ENCODE measurements at regions not wholly inside any gene's neighbourhood (a gene's known extent, or its start where the extent isn't known, plus 50 kb on each side); places are given as distances from the start of the nearest gene placed in this dataset.

DNA sequence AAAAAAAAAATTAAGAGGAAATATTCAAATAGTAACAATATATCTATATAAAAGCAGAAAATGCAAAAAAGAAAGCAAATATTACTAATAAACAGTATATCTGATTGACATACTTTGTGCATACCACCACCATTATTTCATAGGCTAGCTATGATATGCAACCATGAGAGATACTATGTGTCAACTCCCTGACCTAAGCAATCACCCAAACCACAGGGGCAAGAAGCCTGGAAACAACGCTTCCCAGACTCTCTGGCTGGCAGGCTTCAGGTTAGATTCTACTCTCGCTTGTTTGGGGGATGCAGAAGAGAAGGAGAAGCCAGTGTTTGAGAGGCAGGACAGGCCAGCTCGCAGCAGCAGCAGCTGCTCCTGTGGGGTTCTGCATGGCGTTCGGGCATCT lies 169.3 kb upstream of the TPM1 start:
- H3K27ac ChIP-seq = no peak overlapping the region
- no peak for TF ChIP-seq CTCF (IDR thresholded peaks at IDR 0.05)
- no peak for TF ChIP-seq ZFX (IDR thresholded peaks at IDR 0.05; ENCODE audit: borderline replicate concordance)

DNA sequence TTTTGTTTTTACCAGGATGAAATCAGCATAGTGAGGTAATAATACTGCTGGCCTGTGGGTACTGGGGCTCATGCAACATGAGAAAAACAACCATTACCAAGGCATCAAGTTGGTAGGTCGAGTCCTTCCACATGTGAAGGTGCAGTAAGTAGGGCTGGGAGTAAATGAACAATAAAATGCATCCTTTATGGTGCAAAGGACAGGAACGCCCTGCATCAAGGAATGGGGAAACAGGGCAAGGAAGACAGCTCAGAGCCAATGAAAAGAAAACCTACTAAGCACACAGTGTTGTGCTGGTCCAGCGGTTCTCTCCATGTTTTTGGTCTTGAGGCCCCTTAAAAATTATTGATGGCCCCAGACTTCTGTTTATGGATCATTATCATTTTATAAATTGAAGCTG lies 168.5 kb upstream of the TPM1 start:
- no peak for TF ChIP-seq CTCF (IDR thresholded peaks at IDR 0.05)
- no peak for TF ChIP-seq ZFX (IDR thresholded peaks at IDR 0.05; ENCODE audit: borderline replicate concordance)
- H3K27ac ChIP-seq = no peak overlapping the region

GRCh38 chr15:62874959-62875625 lies 167.5 kb upstream of the TPM1 start:
- TF ChIP-seq CTCF (IDR thresholded peaks at IDR 0.05) = no peak
- TF ChIP-seq ZFX (IDR thresholded peaks at IDR 0.05; ENCODE audit: borderline replicate concordance) = no peak
- no peak overlapping the region for H3K27ac ChIP-seq

DNA sequence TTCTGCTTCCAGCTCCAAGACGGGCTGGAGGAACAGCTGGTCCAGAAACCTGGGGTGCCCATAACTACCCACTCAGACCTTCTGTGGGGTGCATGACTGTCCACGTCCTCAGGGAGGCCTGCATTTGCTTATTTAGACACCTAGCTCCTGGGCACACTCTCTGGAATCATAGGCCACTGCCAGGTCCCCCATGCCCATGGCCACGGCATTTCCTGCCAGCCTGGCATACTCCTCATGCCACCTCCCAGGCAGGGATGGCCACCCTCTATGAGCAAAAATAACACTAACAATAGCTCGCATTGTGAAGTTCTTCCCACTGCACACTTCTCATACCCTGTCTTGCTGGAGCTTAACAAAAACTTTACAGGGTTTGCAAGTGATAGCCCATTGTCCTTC lies 166.9 kb upstream of the TPM1 start:
- no peak for TF ChIP-seq CTCF (IDR thresholded peaks at IDR 0.05)
- no peak for TF ChIP-seq ZFX (IDR thresholded peaks at IDR 0.05; ENCODE audit: borderline replicate concordance)
- no peak overlapping the region for H3K27ac ChIP-seq

DNA sequence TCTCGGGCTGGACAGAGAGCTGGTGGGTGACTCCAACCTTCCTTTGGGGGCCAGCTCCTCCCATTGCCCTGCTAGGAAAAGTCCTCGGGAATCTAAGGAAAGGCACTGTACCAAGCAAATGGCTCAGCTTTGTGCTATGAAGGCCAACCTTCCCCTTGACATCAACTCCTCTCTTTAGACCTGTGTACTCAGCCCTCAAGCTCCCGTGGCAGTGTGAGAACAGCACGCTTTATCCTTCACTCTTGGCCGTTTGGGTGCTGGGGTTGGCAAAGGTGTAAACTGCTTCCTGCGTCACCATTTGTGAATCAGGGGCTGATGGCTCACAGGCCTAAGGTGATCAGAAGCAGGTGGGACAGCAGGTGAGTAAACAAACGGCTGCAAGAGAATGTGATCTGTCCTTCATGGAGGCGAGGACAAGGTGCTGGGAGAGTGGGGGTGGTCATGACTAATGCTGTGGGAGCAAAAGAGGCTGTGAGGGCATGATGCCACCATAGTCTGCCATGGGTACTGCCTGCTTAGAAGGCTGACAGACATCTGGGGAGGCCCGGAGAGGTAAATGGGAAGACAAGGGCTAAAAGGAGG lies 165.2 kb upstream of the TPM1 start:
- no peak overlapping the region for H3K27ac ChIP-seq
- TF ChIP-seq CTCF (IDR thresholded peaks at IDR 0.05) (no peak), ZFX (IDR thresholded peaks at IDR 0.05; ENCODE audit: borderline replicate concordance) (no peak)

GRCh38 chr15:62878070-62878469 lies 164.5 kb upstream of the TPM1 start:
- no peak overlapping the region for H3K27ac ChIP-seq
- no peak for TF ChIP-seq CTCF (IDR thresholded peaks at IDR 0.05)
- no peak for TF ChIP-seq ZFX (IDR thresholded peaks at IDR 0.05; ENCODE audit: borderline replicate concordance)

DNA sequence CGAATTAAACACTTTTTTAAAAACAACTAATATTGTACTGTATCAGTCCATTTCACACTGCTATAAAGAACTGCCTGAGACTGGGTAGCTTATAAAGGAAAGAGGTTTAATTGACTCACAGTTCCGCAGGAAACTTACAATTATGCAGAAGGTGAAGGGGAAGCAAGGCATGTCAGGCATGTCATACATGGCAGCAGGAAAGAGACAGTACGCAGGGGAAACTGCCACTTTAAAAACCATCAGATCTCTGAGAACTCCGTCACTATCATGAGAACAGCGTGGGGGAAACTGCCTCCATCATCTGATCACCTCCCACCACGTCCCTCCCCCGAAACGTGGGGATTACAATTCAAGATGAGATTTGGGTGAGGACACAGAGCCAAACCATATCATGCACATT lies 162.8 kb upstream of the TPM1 start:
- H3K27ac ChIP-seq = no peak overlapping the region
- TF ChIP-seq ZFX (IDR thresholded peaks at IDR 0.05; ENCODE audit: borderline replicate concordance) = no peak
- TF ChIP-seq CTCF (IDR thresholded peaks at IDR 0.05) = no peak

Data from 22Rv1 (cell line).